ENCODE measurements at regions not wholly inside any gene's neighbourhood (a gene's known extent, or its start where the extent isn't known, plus 50 kb on each side); places are given as distances from the start of the nearest gene placed in this dataset.

DNA sequence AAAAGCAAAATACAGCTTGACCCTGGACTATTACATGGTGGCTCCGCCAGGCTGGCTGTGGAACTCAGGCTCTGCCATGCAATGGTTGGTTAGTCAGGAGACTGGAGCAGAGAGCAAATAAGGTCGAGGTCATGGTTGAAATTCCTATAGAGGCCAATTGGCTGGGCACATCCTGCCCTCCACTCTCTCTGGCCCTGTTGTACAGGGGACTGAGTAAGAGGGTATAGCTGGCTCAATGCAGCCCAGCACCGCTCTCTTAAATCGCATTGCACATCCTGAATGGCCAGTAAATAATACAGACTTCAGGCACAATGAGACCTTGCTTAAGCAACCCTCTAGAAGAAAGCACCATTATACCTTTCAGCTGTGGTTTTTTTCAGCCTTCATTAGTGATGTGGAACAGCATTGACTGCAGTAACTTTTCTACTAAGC lies 59.3 kb upstream of the PPP2R5A start:
- TF ChIP-seq, protein P1, sequence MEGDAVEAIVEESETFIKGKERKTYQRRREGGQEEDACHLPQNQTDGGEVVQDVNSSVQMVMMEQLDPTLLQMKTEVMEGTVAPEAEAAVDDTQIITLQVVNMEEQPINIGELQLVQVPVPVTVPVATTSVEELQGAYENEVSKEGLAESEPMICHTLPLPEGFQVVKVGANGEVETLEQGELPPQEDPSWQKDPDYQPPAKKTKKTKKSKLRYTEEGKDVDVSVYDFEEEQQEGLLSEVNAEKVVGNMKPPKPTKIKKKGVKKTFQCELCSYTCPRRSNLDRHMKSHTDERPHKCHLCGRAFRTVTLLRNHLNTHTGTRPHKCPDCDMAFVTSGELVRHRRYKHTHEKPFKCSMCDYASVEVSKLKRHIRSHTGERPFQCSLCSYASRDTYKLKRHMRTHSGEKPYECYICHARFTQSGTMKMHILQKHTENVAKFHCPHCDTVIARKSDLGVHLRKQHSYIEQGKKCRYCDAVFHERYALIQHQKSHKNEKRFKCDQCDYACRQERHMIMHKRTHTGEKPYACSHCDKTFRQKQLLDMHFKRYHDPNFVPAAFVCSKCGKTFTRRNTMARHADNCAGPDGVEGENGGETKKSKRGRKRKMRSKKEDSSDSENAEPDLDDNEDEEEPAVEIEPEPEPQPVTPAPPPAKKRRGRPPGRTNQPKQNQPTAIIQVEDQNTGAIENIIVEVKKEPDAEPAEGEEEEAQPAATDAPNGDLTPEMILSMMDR (conservative IDR thresholded peaks at IDR 0.05; ENCODE audit: low read depth, low read length) = no peak
- no peak for TF ChIP-seq EZH2 (IDR thresholded peaks at IDR 0.05; ENCODE audit: low read length, unreplicated experiment)
- TF ChIP-seq EZH2phosphoT487 (IDR thresholded peaks at IDR 0.05; ENCODE audit: borderline replicate concordance, low read length) = no peak
